ENCODE measurements at regions not wholly inside any gene's neighbourhood (a gene's known extent, or its start where the extent isn't known, plus 50 kb on each side); places are given as distances from the start of the nearest gene placed in this dataset.

GRCh38 chr18:55072698-55073097 lies 113.4 kb upstream of the CCDC68 start:
- Histone ChIP-seq H3K4me3 (replicated peaks; ENCODE audit: low read depth, low read length) (no peak overlapping the region), H3K27me3 (replicated peaks; ENCODE audit: control insufficient read depth, insufficient read depth, low read length) (no peaks in the 10 kb centered on the region), H3K36me3 (ENCODE audit: control insufficient read depth, insufficient read depth, low read length) (no peaks in the 10 kb centered on the region)
- no peak for DNase-seq (ENCODE audit: extremely low read depth, insufficient read length)
- TF ChIP-seq CTCF (IDR thresholded peaks at IDR 0.05; ENCODE audit: insufficient read depth, low read length, poor library complexity, severe bottlenecking) = no peak

- no peak overlapping the region for H3K4me3 ChIP-seq (replicated peaks; ENCODE audit: low read depth, low read length)
- TF ChIP-seq CTCF (IDR thresholded peaks at IDR 0.05; ENCODE audit: insufficient read depth, low read length, poor library complexity, severe bottlenecking) = no peak
- DNase-seq (ENCODE audit: extremely low read depth, insufficient read length) = no peak
- H3K36me3 ChIP-seq (ENCODE audit: control insufficient read depth, insufficient read depth, low read length) = no peaks in the 10 kb centered on the region
- H3K27me3 ChIP-seq (replicated peaks; ENCODE audit: control insufficient read depth, insufficient read depth, low read length) = no peaks in the 10 kb centered on the region
These were observed 112.9 kb upstream of the CCDC68 start for GRCh38 chr18:55072181-55072580.

- no peak for TF ChIP-seq CTCF (IDR thresholded peaks at IDR 0.05; ENCODE audit: insufficient read depth, low read length, poor library complexity, severe bottlenecking)
- H3K36me3 ChIP-seq (ENCODE audit: control insufficient read depth, insufficient read depth, low read length) = no peaks in the 10 kb centered on the region
- DNase-seq (ENCODE audit: extremely low read depth, insufficient read length) = peak; percentile 38
- no peaks in the 10 kb centered on the region for H3K27me3 ChIP-seq (replicated peaks; ENCODE audit: control insufficient read depth, insufficient read depth, low read length)
- H3K4me3 ChIP-seq (replicated peaks; ENCODE audit: low read depth, low read length) = no peak overlapping the region
These were observed 110.2 kb upstream of the CCDC68 start for GRCh38 chr18:55069497-55069896.

GRCh38 chr18:55064760-55065159 lies 105.5 kb upstream of the CCDC68 start:
- Histone ChIP-seq H3K27me3 (replicated peaks; ENCODE audit: control insufficient read depth, insufficient read depth, low read length) (no peaks in the 10 kb centered on the region), H3K4me3 (replicated peaks; ENCODE audit: low read depth, low read length) (no peak overlapping the region), H3K36me3 (ENCODE audit: control insufficient read depth, insufficient read depth, low read length) (no peaks in the 10 kb centered on the region)
- DNase-seq (ENCODE audit: extremely low read depth, insufficient read length) = peak; percentile 27
- TF ChIP-seq CTCF (IDR thresholded peaks at IDR 0.05; ENCODE audit: insufficient read depth, low read length, poor library complexity, severe bottlenecking) = no peak

- TF ChIP-seq CTCF (IDR thresholded peaks at IDR 0.05; ENCODE audit: insufficient read depth, low read length, poor library complexity, severe bottlenecking) = no peak
- no peaks in the 10 kb centered on the region for H3K36me3 ChIP-seq (ENCODE audit: control insufficient read depth, insufficient read depth, low read length)
- no peak for DNase-seq (ENCODE audit: extremely low read depth, insufficient read length)
- H3K4me3 ChIP-seq (replicated peaks; ENCODE audit: low read depth, low read length) = no peak overlapping the region
- H3K27me3 ChIP-seq (replicated peaks; ENCODE audit: control insufficient read depth, insufficient read depth, low read length) = no peaks in the 10 kb centered on the region
These were observed 104.8 kb upstream of the CCDC68 start for GRCh38 chr18:55064073-55064472.
